CD4-positive, alpha-beta memory T cell (primary cell): ENCODE measurements at regions not wholly inside any gene's neighbourhood (a gene's known extent, or its start where the extent isn't known, plus 50 kb on each side); places are given as distances from the start of the nearest gene placed in this dataset.

Source experiments
- CTCF ChIA-PET: fragments of 350-600 bp; sonication (Branson Sonifier 250); formaldehyde crosslinking; loops from one replicate; lab custom pipeline; 2021; ENCODE audit warnings: inconsistent platforms; ENCODE audit not compliant: partially characterized antibody; lab: Charles Lee
- POLR2A ChIA-PET: fragments of 350-600 bp; sonication (Branson Sonifier 250); formaldehyde crosslinking; loops from one replicate; lab custom pipeline; 2021; ENCODE audit not compliant: partially characterized antibody; lab: Charles Lee
- DNase-seq, 5 donors: peaks; one replicate each; pipeline versions ENCODE4 v3.0.0 to v3.0.0-alpha.2; 2020 to 2022; ENCODE audit warnings: mixed read lengths in 1 of 5
- H3K27ac ChIP-seq: one replicate; pipeline ENCODE4 v1.7.0; 2013; ENCODE audit warnings: low read depth, low read length
- H3K27me3 ChIP-seq: 2 replicates; pipeline ENCODE4 v1.7.0; 2013; ENCODE audit warnings: mild to moderate bottlenecking, low read length, moderate library complexity; ENCODE audit not compliant: insufficient read depth
- H3K36me3 ChIP-seq: 2 replicates; pipeline ENCODE4 v1.7.0; 2013; ENCODE audit warnings: mild to moderate bottlenecking, low read length, moderate library complexity; ENCODE audit not compliant: insufficient read depth
- H3K4me1 ChIP-seq: 2 replicates; pipeline ENCODE4 v1.7.0; 2013; ENCODE audit warnings: mild to moderate bottlenecking, low read length, moderate library complexity; ENCODE audit not compliant: insufficient read depth
- H3K4me3 ChIP-seq, 2 donors: one replicate each; pipeline ENCODE4 v1.7.0; 2013; ENCODE audit warnings: low read length in 2 of 2, mild to moderate bottlenecking in 1 of 2
- H3K9me3 ChIP-seq, 2 donors: one replicate each; pipeline ENCODE4 v1.7.0; 2013; ENCODE audit warnings: low read length in 2 of 2, control low read depth in 1 of 2; ENCODE audit not compliant: control insufficient read depth in 1 of 2
- H3K27ac Mint-ChIP-seq, 7 donors: one replicate each; pipeline ENCODE4 v1.8.0; 2020 to 2021; ENCODE audit warnings: mixed read lengths in 7 of 7, mild to moderate bottlenecking in 6 of 7, inconsistent platforms in 3 of 7, moderate library complexity in 3 of 7
- H3K27me3 Mint-ChIP-seq, 2 donors: one replicate each; pipeline ENCODE4 v1.8.0; 2020 to 2021; ENCODE audit warnings: mixed read lengths in 2 of 2
- H3K36me3 Mint-ChIP-seq, 2 donors: one replicate each; pipeline ENCODE4 v1.8.0; 2020 to 2021; ENCODE audit warnings: mixed read lengths in 2 of 2, inconsistent platforms in 1 of 2, mild to moderate bottlenecking in 1 of 2
- H3K4me1 Mint-ChIP-seq, 4 donors: one replicate each; pipeline ENCODE4 v1.8.0; 2020 to 2021; ENCODE audit warnings: mixed read lengths in 4 of 4, mild to moderate bottlenecking in 1 of 4
- H3K4me3 Mint-ChIP-seq, 8 donors: one replicate each; pipeline ENCODE4 v1.8.0; 2020 to 2021; ENCODE audit warnings: mixed read lengths in 8 of 8, mild to moderate bottlenecking in 7 of 8, moderate library complexity in 6 of 8, inconsistent platforms in 3 of 8
- H3K9me3 Mint-ChIP-seq, 8 donors: one replicate each; pipeline ENCODE4 v1.8.0; 2020 to 2021; ENCODE audit warnings: mixed read lengths in 8 of 8, mild to moderate bottlenecking in 5 of 8, inconsistent platforms in 3 of 8, moderate library complexity in 1 of 8
- intact Hi-C: fragments of 100-400 bp; cut with micrococcal nuclease; formaldehyde crosslinking; loops from one replicate; pipeline ENCODE4 v1.15.1; 2023

DNA sequence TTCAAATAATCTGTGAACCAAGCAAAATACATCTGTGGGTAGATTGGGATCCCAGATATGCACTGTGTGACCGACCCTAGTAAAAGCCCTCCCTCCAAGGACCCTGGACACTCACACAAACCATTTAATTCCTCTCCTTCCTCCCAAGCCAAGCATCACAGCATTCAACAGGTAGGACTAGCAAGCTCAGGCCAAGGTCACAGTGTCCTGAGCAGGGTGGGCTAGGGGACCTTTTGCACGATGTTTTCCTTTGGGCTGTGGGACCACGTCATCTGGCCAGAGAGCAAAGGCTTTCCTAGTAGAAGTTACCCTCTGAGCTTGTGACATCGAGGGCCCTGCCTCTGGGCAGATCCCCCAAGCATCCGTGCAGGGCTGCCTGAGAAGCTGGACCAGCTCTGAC is 297.6 kb upstream of the ZNF507 start:
- H3K9me3 Mint-ChIP-seq = peaks cover 0 to 8% (median 0%) of the 10 kb centered on the region in 8 donors
- H3K27me3 ChIP-seq = no peaks in the 10 kb centered on the region
- no peak for DNase-seq
- no peak overlapping the region for H3K4me3 Mint-ChIP-seq
- H3K36me3 Mint-ChIP-seq = no peaks in the 10 kb centered on the region
- H3K4me1 Mint-ChIP-seq = no peaks in the 10 kb centered on the region
- H3K27me3 Mint-ChIP-seq = peaks cover 8 to 16% of the 10 kb centered on the region in 2 donors
- intact Hi-C loops = no loop called here
- no peak overlapping the region for H3K4me3 ChIP-seq
- no peak overlapping the region for H3K27ac Mint-ChIP-seq
- H3K9me3 ChIP-seq = no peaks in the 10 kb centered on the region
- no peak overlapping the region for H3K27ac ChIP-seq
- no peaks in the 10 kb centered on the region for H3K36me3 ChIP-seq
- POLR2A ChIA-PET = no interaction called here
- no peaks in the 10 kb centered on the region for H3K4me1 ChIP-seq
- CTCF ChIA-PET = no interaction called here

DNA sequence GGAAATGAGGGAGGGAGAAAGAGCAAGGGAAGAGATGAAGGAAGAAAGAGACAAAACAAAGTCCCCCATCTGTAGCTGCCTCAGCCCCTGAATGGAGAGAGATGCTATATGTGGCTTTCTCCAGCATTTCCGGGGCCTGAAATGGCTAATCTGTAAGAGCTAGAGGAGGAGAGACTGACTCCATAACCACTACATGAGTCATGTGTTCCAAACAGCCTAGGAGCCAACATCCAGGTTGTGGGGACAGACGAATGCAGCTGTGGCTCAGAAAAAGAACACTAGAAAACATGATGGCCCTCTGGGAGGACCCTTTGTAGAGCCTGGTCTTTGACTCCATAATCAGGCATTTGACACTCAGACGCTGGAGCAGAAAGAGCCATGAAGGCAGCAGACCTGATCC is 292.0 kb upstream of the ZNF507 start:
- H3K9me3 Mint-ChIP-seq = peaks cover 0 to 8% (median 2%) of the 10 kb centered on the region in 8 donors
- CTCF ChIA-PET = no interaction called here
- POLR2A ChIA-PET = no interaction called here
- no peaks in the 10 kb centered on the region for H3K4me1 Mint-ChIP-seq
- H3K36me3 Mint-ChIP-seq = no peaks in the 10 kb centered on the region
- no peaks in the 10 kb centered on the region for H3K27me3 ChIP-seq
- peaks cover 2% of the 10 kb centered on the region in 2 donors for H3K27me3 Mint-ChIP-seq
- no peak overlapping the region for H3K4me3 ChIP-seq
- no peaks in the 10 kb centered on the region for H3K4me1 ChIP-seq
- no peaks in the 10 kb centered on the region for H3K36me3 ChIP-seq
- H3K4me3 Mint-ChIP-seq = no peak overlapping the region
- intact Hi-C loops = no loop called here
- no peak for DNase-seq
- no peak overlapping the region for H3K27ac Mint-ChIP-seq
- no peak overlapping the region for H3K27ac ChIP-seq
- H3K9me3 ChIP-seq = no peaks in the 10 kb centered on the region

DNA sequence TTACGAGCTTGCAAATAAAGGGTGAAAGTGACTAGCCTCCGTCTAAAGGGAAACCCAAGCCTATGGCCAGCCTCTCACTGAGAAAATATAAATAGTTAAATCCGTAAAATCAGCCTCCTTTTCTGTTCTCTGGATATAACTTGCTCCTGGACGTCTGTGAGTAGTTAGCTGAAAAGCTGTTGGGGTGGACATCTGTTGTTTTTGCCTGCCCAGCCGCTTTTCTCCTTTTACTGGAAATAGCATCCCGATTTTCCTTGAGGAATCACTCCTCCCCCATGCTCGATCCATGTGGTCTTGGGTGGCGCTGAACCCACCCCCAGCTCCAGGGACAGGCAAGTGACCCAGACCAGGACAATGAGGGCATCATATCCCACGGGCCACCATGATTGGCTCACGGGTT is 291.5 kb upstream of the ZNF507 start:
- no peaks in the 10 kb centered on the region for H3K36me3 ChIP-seq
- Mint-ChIP-seq H3K27me3 (peaks cover 2% of the 10 kb centered on the region in 2 donors), H3K4me3 (no peak overlapping the region), H3K4me1 (no peaks in the 10 kb centered on the region), H3K36me3 (no peaks in the 10 kb centered on the region), H3K27ac (no peak overlapping the region), H3K9me3 (peaks cover 0 to 8% (median 2%) of the 10 kb centered on the region in 8 donors)
- no peak overlapping the region for H3K4me3 ChIP-seq
- ChIA-PET CTCF (no interaction called here), POLR2A (no interaction called here)
- H3K4me1 ChIP-seq = no peaks in the 10 kb centered on the region
- H3K27me3 ChIP-seq = no peaks in the 10 kb centered on the region
- H3K9me3 ChIP-seq = no peaks in the 10 kb centered on the region
- intact Hi-C loops = no loop called here
- DNase-seq = no peak
- no peak overlapping the region for H3K27ac ChIP-seq

DNA sequence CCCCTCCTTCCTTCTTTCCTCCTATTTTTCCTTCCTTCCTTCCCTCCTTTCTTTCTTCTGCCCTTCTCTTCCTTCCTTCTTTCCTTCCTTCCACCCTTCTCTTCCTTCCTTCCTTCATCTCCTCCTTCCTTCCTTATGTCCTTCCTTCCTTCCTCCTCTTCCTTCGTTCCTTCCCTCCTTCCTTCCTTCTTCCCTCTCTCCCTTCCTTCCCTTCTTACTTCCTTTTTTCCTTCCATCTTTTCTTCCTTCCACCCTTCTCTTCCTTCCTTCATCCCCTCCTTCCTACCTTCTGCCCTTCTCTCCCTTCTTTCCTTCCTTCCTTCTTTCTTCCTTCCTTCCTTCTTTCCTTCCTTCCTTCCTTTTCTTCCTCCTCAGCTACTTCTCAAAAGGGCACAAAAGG is 287.3 kb upstream of the ZNF507 start:
- Mint-ChIP-seq H3K4me1 (no peaks in the 10 kb centered on the region), H3K4me3 (peak overlapping the region in 1 of 8 donors; percentile 18), H3K9me3 (peaks cover 0 to 3% (median under 1%) of the 10 kb centered on the region in 8 donors), H3K36me3 (no peaks in the 10 kb centered on the region), H3K27ac (no peak overlapping the region), H3K27me3 (peaks cover under 1 to 2% of the 10 kb centered on the region in 2 donors)
- H3K9me3 ChIP-seq = no peaks in the 10 kb centered on the region
- intact Hi-C loops = no loop called here
- CTCF ChIA-PET = no interaction called here
- POLR2A ChIA-PET = no interaction called here
- H3K27me3 ChIP-seq = no peaks in the 10 kb centered on the region
- H3K36me3 ChIP-seq = no peaks in the 10 kb centered on the region
- no peak overlapping the region for H3K4me3 ChIP-seq
- H3K4me1 ChIP-seq = no peaks in the 10 kb centered on the region
- H3K27ac ChIP-seq = no peak overlapping the region
- no peak for DNase-seq

DNA sequence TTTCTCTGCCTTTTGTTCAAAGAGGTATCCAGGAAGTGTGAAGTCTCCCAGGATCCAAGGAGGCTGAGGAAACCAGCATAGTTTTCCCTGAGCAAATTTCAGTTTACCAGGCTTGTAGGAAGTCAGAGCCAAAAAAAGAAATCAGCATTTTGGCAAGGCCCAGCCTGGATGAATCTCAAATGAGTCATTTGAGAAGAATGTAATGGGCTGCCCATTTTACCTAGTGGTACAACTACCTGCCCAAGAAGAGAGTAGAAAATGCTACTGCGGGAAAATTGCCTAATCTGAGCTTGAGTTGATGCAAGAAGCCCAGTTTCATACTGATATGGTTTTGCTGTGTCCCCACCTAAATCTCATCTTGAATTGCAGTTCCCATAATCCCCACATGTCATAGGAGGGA is 284.1 kb upstream of the ZNF507 start:
- Mint-ChIP-seq H3K9me3 (peaks cover 0 to 6% (median under 1%) of the 10 kb centered on the region in 8 donors), H3K36me3 (no peaks in the 10 kb centered on the region), H3K27me3 (peaks cover 0 to 4% of the 10 kb centered on the region in 2 donors), H3K27ac (no peak overlapping the region), H3K4me3 (no peak overlapping the region), H3K4me1 (no peaks in the 10 kb centered on the region)
- intact Hi-C loops = no loop called here
- Histone ChIP-seq H3K27ac (no peak overlapping the region), H3K4me3 (no peak overlapping the region), H3K4me1 (no peaks in the 10 kb centered on the region), H3K27me3 (no peaks in the 10 kb centered on the region), H3K9me3 (no peaks in the 10 kb centered on the region), H3K36me3 (no peaks in the 10 kb centered on the region)
- DNase-seq = no peak
- CTCF ChIA-PET = no interaction called here
- POLR2A ChIA-PET = no interaction called here

DNA sequence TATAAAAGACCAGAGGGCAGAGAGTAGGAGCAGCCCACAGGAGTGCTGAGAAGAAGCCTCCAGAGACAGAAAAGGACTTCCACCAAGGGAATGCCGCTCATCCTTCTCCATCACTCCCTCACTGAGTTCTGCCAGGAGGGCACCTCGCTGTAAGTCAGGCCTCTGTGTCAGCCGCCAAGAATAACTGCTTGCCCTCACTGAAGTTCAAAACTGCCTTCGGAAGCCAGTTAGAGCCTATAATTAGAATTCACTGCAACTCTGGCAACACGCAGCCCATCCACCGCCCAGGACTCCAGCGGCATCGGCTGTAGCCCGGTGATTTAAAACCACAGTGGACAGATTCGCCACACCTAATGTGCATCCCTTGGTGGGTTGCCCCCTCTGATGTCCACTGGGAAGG is 281.8 kb upstream of the ZNF507 start:
- Histone ChIP-seq H3K9me3 (no peaks in the 10 kb centered on the region), H3K4me1 (no peaks in the 10 kb centered on the region), H3K4me3 (no peak overlapping the region), H3K27ac (no peak overlapping the region), H3K27me3 (no peaks in the 10 kb centered on the region), H3K36me3 (no peaks in the 10 kb centered on the region)
- CTCF ChIA-PET = no interaction called here
- Mint-ChIP-seq H3K4me3 (no peak overlapping the region), H3K27ac (no peak overlapping the region), H3K4me1 (no peaks in the 10 kb centered on the region), H3K27me3 (peaks cover 0 to 4% of the 10 kb centered on the region in 2 donors), H3K9me3 (peaks cover 0 to 6% (median under 1%) of the 10 kb centered on the region in 8 donors), H3K36me3 (no peaks in the 10 kb centered on the region)
- intact Hi-C loops = no loop called here
- POLR2A ChIA-PET = no interaction called here
- no peak for DNase-seq

DNA sequence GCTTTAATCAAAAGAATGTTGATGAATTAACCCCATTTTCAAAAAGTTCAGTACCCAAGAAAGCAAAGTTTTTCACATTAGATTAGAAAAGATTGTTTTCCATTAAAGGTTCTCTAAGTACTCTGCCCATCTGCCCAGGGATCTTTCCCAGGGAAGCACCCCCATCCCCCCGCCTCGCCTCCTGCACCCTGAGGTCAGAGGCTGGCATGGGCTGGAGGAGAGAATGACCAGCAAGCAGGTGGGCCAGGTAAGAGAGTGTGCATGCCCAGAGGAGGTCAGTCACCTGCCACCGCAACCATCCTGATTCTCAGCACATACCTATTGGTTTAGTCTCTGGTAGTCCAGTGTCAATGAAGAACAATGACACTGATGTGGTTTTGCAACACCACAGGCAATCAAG is 279.4 kb upstream of the ZNF507 start:
- Histone ChIP-seq H3K9me3 (no peaks in the 10 kb centered on the region), H3K4me1 (no peaks in the 10 kb centered on the region), H3K36me3 (no peaks in the 10 kb centered on the region), H3K27ac (no peak overlapping the region), H3K27me3 (no peaks in the 10 kb centered on the region), H3K4me3 (no peak overlapping the region)
- CTCF ChIA-PET = no interaction called here
- Mint-ChIP-seq H3K4me3 (no peak overlapping the region), H3K9me3 (peaks cover 0 to 6% (median under 1%) of the 10 kb centered on the region in 8 donors), H3K27me3 (peaks cover under 1 to 3% of the 10 kb centered on the region in 2 donors), H3K36me3 (no peaks in the 10 kb centered on the region), H3K4me1 (no peaks in the 10 kb centered on the region), H3K27ac (no peak overlapping the region)
- intact Hi-C loops = no loop called here
- DNase-seq = no peak
- POLR2A ChIA-PET = no interaction called here

DNA sequence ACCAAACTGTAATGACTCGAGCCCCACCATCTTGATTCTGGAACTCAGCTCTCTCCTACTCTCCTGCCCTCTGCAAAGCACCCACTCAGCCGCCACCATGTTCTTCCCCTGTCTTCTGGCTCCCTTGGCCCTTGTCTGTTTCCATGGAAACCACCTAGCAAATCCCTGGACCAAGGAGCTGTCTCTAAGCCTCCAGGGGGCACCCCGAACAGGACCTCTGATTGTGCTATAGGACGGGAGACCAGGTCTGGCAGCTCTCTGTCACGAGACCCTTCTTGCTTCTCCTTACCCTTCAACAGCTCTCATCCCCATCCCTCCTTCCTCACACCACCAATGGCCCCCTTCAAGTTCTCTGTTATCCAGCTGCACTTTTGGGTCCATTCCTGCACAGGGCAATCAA is 277.7 kb upstream of the ZNF507 start:
- Mint-ChIP-seq H3K4me1 (no peaks in the 10 kb centered on the region), H3K36me3 (no peaks in the 10 kb centered on the region), H3K9me3 (peaks cover 0 to 6% (median under 1%) of the 10 kb centered on the region in 8 donors), H3K27me3 (peaks cover 2 to 3% of the 10 kb centered on the region in 2 donors), H3K4me3 (no peak overlapping the region), H3K27ac (no peak overlapping the region)
- ChIA-PET POLR2A (no interaction called here), CTCF (interaction anchor here (1.5 kb wide), 1 partner anchor 10 kb away, joined by 4 read pairs; no protein-coding TSS in a partner anchor)
- Histone ChIP-seq H3K4me3 (no peak overlapping the region), H3K36me3 (no peaks in the 10 kb centered on the region), H3K9me3 (no peaks in the 10 kb centered on the region), H3K27me3 (no peaks in the 10 kb centered on the region), H3K27ac (no peak overlapping the region), H3K4me1 (no peaks in the 10 kb centered on the region)
- no peak for DNase-seq
- intact Hi-C loops = no loop called here
